ENCODE measurements at regions not wholly inside any gene's neighbourhood (a gene's known extent, or its start where the extent isn't known, plus 50 kb on each side); places are given as distances from the start of the nearest gene placed in this dataset.

- no peaks in the 10 kb centered on the region for H3K9me3 ChIP-seq
- peaks cover 0 to 9% (median 0%) of the 10 kb centered on the region in 4 donors for H3K27me3 ChIP-seq
- FAIRE-seq = no peak
- H3K4me1 ChIP-seq = no peaks in the 10 kb centered on the region
- H3K4me3 ChIP-seq = no peak overlapping the region
- no peak for ATAC-seq
- H3K36me3 ChIP-seq = no peaks in the 10 kb centered on the region
- H3K27ac ChIP-seq = no peak overlapping the region
- no peak for DNase-seq
- TF ChIP-seq, protein P1, sequence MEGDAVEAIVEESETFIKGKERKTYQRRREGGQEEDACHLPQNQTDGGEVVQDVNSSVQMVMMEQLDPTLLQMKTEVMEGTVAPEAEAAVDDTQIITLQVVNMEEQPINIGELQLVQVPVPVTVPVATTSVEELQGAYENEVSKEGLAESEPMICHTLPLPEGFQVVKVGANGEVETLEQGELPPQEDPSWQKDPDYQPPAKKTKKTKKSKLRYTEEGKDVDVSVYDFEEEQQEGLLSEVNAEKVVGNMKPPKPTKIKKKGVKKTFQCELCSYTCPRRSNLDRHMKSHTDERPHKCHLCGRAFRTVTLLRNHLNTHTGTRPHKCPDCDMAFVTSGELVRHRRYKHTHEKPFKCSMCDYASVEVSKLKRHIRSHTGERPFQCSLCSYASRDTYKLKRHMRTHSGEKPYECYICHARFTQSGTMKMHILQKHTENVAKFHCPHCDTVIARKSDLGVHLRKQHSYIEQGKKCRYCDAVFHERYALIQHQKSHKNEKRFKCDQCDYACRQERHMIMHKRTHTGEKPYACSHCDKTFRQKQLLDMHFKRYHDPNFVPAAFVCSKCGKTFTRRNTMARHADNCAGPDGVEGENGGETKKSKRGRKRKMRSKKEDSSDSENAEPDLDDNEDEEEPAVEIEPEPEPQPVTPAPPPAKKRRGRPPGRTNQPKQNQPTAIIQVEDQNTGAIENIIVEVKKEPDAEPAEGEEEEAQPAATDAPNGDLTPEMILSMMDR (IDR thresholded peaks at IDR 0.05) = no peak
- WGBS, 2 donors = 36 to 40% methylated on average over 1 of the region's 1 CpG
- intact Hi-C loops (cut with DNase I) = no loop called here
Measured at GRCh38 chr5:87756951-87757350, 344.2 kb upstream of the CCNH start.

DNA sequence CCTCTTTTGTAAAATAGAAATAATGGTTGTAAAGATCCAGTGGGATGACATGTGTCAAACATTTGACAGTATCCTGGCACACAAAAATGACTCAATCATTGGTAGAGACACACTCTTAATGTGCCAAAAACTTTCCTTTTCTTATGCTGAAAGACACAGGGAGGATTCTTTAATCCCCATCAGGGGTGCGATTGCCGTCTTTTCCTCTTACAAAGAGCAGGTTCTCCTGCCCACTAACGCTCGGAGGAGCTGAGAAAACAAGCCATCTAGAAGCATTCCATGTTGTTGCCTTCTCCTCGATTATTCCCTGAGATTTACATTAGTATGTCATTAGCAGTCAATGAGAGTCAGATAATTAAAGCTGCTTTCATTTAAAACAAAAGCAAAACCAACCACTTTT lies 342.6 kb upstream of the CCNH start:
- Histone ChIP-seq H3K9me3 (no peaks in the 10 kb centered on the region), H3K4me1 (no peaks in the 10 kb centered on the region), H3K36me3 (no peaks in the 10 kb centered on the region), H3K4me3 (no peak overlapping the region), H3K27ac (no peak overlapping the region), H3K27me3 (peaks cover 0 to 9% (median 0%) of the 10 kb centered on the region in 4 donors)
- FAIRE-seq (no peak), DNase-seq (no peak), ATAC-seq (no peak)
- TF ChIP-seq, protein P1 (IDR thresholded peaks at IDR 0.05) = no peak
- intact Hi-C loops (cut with DNase I) = no loop called here
- 15 to 17% methylated on average over 5 of the region's 5 CpGs for WGBS, 2 donors

DNA sequence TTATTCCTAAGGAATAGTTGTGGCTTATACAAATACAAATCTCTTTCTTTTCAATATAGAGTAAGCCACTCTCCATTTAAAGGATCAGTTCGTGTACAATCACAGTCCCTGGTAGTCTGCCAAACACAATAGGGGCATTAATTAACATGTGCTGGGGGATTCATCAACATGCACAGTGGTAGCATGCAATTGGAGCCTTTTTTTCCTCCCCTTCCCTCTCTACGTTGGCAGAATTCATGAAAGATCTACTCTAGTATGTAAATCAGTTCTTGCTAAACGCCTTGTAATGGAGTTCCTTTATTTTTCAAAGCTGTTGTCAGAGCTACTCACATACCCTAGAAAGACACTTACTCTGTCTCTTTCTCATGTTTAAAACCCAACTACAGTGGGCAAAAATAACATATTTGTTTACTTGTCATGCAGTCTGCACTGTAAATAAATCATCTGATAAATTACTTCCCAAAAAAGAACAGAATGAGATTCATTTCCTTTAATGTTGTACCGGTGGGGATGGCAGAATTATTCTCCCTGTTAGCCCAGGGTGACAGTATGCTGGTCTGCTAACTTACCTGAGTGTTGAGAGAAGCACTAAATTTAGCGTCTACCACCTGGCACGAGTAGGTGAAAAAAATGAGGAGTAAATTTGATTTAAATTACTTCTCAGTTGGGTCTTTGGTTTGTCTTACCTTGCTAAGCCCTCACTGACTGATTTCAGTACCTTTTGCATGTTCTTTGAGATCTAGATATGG lies 341.5 kb upstream of the CCNH start:
- Histone ChIP-seq H3K36me3 (no peaks in the 10 kb centered on the region), H3K27ac (no peak overlapping the region), H3K9me3 (no peaks in the 10 kb centered on the region), H3K4me3 (no peak overlapping the region), H3K27me3 (peaks cover 0 to 9% (median 0%) of the 10 kb centered on the region in 4 donors), H3K4me1 (no peaks in the 10 kb centered on the region)
- TF ChIP-seq, protein P1 (IDR thresholded peaks at IDR 0.05) = no peak
- no peak for DNase-seq
- no peak for FAIRE-seq
- 4 to 7% methylated on average over 6 of the region's 6 CpGs for WGBS, 2 donors
- intact Hi-C loops (cut with DNase I) = no loop called here
- no peak for ATAC-seq

GRCh38 chr5:87752362-87752761 lies 339.6 kb upstream of the CCNH start:
- H3K4me1 ChIP-seq = no peaks in the 10 kb centered on the region
- ATAC-seq (no peak), DNase-seq (no peak), FAIRE-seq (no peak)
- intact Hi-C loops (cut with DNase I) = no loop called here
- no peaks in the 10 kb centered on the region for H3K9me3 ChIP-seq
- TF ChIP-seq, protein P1 (IDR thresholded peaks at IDR 0.05) = no peak
- H3K4me3 ChIP-seq = no peak overlapping the region
- H3K27me3 ChIP-seq = peaks cover 0 to 9% (median 0%) of the 10 kb centered on the region in 4 donors
- 55 to 72% methylated on average over 4 of the region's 4 CpGs for WGBS, 2 donors
- H3K36me3 ChIP-seq = no peaks in the 10 kb centered on the region
- H3K27ac ChIP-seq = no peak overlapping the region

DNA sequence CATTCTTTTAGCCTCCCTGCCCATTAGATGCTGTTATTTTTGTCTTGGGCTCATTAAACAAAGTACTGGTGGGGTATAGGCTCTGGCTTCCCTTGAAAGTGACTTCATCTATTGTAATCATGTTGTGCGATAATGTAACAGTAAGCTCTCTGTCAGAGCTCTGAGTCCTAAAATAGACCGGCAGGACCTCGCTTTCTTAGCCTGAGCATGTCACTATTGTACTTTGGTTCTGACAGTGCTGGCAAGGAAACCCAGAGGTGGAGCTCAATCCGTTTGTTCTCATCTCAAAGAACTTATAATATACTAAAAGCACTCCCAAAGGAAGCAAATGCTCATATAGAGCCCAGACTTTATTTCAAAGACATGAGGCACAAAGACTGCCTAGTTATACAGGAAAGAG lies 339.1 kb upstream of the CCNH start:
- no peak overlapping the region for H3K27ac ChIP-seq
- H3K9me3 ChIP-seq = no peaks in the 10 kb centered on the region
- intact Hi-C loops (cut with DNase I) = no loop called here
- TF ChIP-seq, protein P1 (IDR thresholded peaks at IDR 0.05) = no peak
- H3K27me3 ChIP-seq = peaks cover 0 to 9% (median 0%) of the 10 kb centered on the region in 4 donors
- no peak overlapping the region for H3K4me3 ChIP-seq
- no peak for DNase-seq
- WGBS, 2 donors = 63 to 67% methylated on average over 4 of the region's 4 CpGs
- H3K36me3 ChIP-seq = no peaks in the 10 kb centered on the region
- no peak for FAIRE-seq
- ATAC-seq = no peak
- H3K4me1 ChIP-seq = no peaks in the 10 kb centered on the region

Measured in pancreas (tissue), 10 donors.